Astrocyte (in vitro differentiated cells and primary cell): ENCODE measurements at regions not wholly inside any gene's neighbourhood (a gene's known extent, or its start where the extent isn't known, plus 50 kb on each side); places are given as distances from the start of the nearest gene placed in this dataset.
"Not testable (repeated sequence)": the region's sequence is repeated elsewhere in the genome, so short reads cannot be mapped to it uniquely, and the experiment has no call there.

ENCODE experiments used
- DNase-seq: peaks from one replicate; pipeline ENCODE4 v3.0.0-alpha.2; 2010; ENCODE audit warnings: low read depth
- FAIRE-seq: peaks from 2 replicates; lab custom pipeline; 2011; peaks lifted over from hg19 to GRCh38; lab: Jason Lieb, UNC
- H2AFZ ChIP-seq: 2 replicates; pipeline ENCODE4 v1.6.0; 2012; ENCODE audit warnings: low read depth, low read length, inconsistent platforms
- H3K27ac ChIP-seq: 2 replicates; pipeline ENCODE4 v1.5.1; 2011; ENCODE audit warnings: low read depth, low read length, inconsistent platforms
- H3K27me3 ChIP-seq: 2 replicates; pipeline ENCODE4 v1.6.0; 2011; ENCODE audit warnings: low read length, inconsistent platforms; ENCODE audit not compliant: insufficient read depth
- H3K36me3 ChIP-seq: 2 replicates; pipeline ENCODE4 v1.5.1; 2011; ENCODE audit warnings: low read length, inconsistent platforms; ENCODE audit not compliant: insufficient read depth
- H3K4me1 ChIP-seq: 2 replicates; pipeline ENCODE4 v1.5.1; 2011; ENCODE audit warnings: low read length, inconsistent platforms; ENCODE audit not compliant: insufficient read depth
- H3K4me2 ChIP-seq: 2 replicates; pipeline ENCODE4 v1.6.0; 2012; ENCODE audit warnings: low read length, inconsistent platforms
- H3K4me3 ChIP-seq: 2 replicates; pipeline ENCODE4 v1.5.1; 2011; ENCODE audit warnings: low read depth, mild to moderate bottlenecking, low read length, inconsistent platforms; ENCODE audit not compliant: insufficient read depth
- H3K79me2 ChIP-seq: 2 replicates; pipeline ENCODE4 v1.6.0; 2012; ENCODE audit warnings: mild to moderate bottlenecking, low read length, inconsistent platforms; ENCODE audit not compliant: insufficient read depth
- H3K9ac ChIP-seq: 2 replicates; pipeline ENCODE4 v1.6.0; 2012; ENCODE audit warnings: mild to moderate bottlenecking, low read length, inconsistent platforms
- H3K9me3 ChIP-seq: 2 replicates; pipeline ENCODE4 v1.5.1; 2012; ENCODE audit warnings: low read depth, mild to moderate bottlenecking, low read length, inconsistent platforms; ENCODE audit not compliant: insufficient read depth
- H4K20me1 ChIP-seq: 2 replicates; pipeline ENCODE4 v1.6.0; 2012; ENCODE audit warnings: low read length, inconsistent platforms; ENCODE audit not compliant: insufficient read depth
- H3K27ac Mint-ChIP-seq: one replicate; pipeline ENCODE4 v1.8.0; 2021; ENCODE audit warnings: mild to moderate bottlenecking, mixed read lengths; ENCODE audit not compliant: unreplicated experiment
- H3K27me3 Mint-ChIP-seq: one replicate; pipeline ENCODE4 v1.8.0; 2021; ENCODE audit warnings: low read depth, mixed read lengths; ENCODE audit not compliant: unreplicated experiment
- H3K36me3 Mint-ChIP-seq: one replicate; pipeline ENCODE4 v1.8.0; 2021; ENCODE audit warnings: low read depth, mixed read lengths; ENCODE audit not compliant: unreplicated experiment
- H3K4me1 Mint-ChIP-seq: one replicate; pipeline ENCODE4 v1.8.0; 2021; ENCODE audit warnings: low read depth, mixed read lengths; ENCODE audit not compliant: unreplicated experiment
- H3K4me3 Mint-ChIP-seq: one replicate; pipeline ENCODE4 v1.8.0; 2021; ENCODE audit warnings: mild to moderate bottlenecking, moderate library complexity, mixed read lengths; ENCODE audit not compliant: unreplicated experiment
- H3K9me3 Mint-ChIP-seq: one replicate; pipeline ENCODE4 v1.8.0; 2021; ENCODE audit warnings: mild to moderate bottlenecking, mixed read lengths; ENCODE audit not compliant: unreplicated experiment
- CTCF ChIP-seq: IDR thresholded peaks from 2 replicates; pipeline ENCODE4 v1.5.1; 2011; ENCODE audit warnings: low read depth, mild to moderate bottlenecking, inconsistent platforms, low read length, moderate library complexity; ENCODE audit not compliant: insufficient read depth
- EZH2 ChIP-seq: IDR thresholded peaks from 2 replicates; pipeline ENCODE4 v1.6.1; 2012; ENCODE audit warnings: mild to moderate bottlenecking, low read length, inconsistent platforms; ENCODE audit not compliant: insufficient read depth

- Mint-ChIP-seq H3K27me3 (peaks cover 7% of the 10 kb centered on the region), H3K9me3 (peaks cover 19% of the 10 kb centered on the region), H3K4me1 (no peaks in the 10 kb centered on the region), H3K27ac (no peak overlapping the region), H3K36me3 (peaks cover 3% of the 10 kb centered on the region), H3K4me3 (no peak overlapping the region)
- H3K9me3 ChIP-seq, result peaks cover 6% of the 10 kb centered on the region
- no peaks in the 10 kb centered on the region for H3K4me1 ChIP-seq
- no peaks in the 10 kb centered on the region for H4K20me1 ChIP-seq
- DNase-seq, result no peak
- no peak overlapping the region for H3K4me3 ChIP-seq
- no peaks in the 10 kb centered on the region for H3K27me3 ChIP-seq
- H3K9ac ChIP-seq, result no peak overlapping the region
- no peak overlapping the region for H2AFZ ChIP-seq
- no peaks in the 10 kb centered on the region for H3K79me2 ChIP-seq
- TF ChIP-seq CTCF, result no peak
- TF ChIP-seq EZH2, result no peak
- no peak overlapping the region for H3K4me2 ChIP-seq
- H3K27ac ChIP-seq, result no peak overlapping the region
- H3K36me3 ChIP-seq, result no peaks in the 10 kb centered on the region
- no peak for FAIRE-seq
These were observed 79.8 kb downstream of the MRPL36 start for GRCh38 chr5:1719860-1720259.

GRCh38 chr5:1718669-1719068, 81.0 kb downstream of the MRPL36 start:
- peaks cover 3% of the 10 kb centered on the region for H3K36me3 Mint-ChIP-seq
- H3K9ac ChIP-seq, result no peak overlapping the region
- no peaks in the 10 kb centered on the region for H3K27me3 ChIP-seq
- peaks cover 7% of the 10 kb centered on the region for H3K27me3 Mint-ChIP-seq
- H3K4me3 ChIP-seq, result no peak overlapping the region
- H3K79me2 ChIP-seq, result no peaks in the 10 kb centered on the region
- FAIRE-seq, result no peak
- H3K4me1 ChIP-seq, result no peaks in the 10 kb centered on the region
- H4K20me1 ChIP-seq, result no peaks in the 10 kb centered on the region
- no peak overlapping the region for H3K27ac ChIP-seq
- peaks cover 19% of the 10 kb centered on the region for H3K9me3 Mint-ChIP-seq
- TF ChIP-seq EZH2, result no peak
- TF ChIP-seq CTCF, result no peak
- H3K4me2 ChIP-seq, result no peak overlapping the region
- DNase-seq, result no peak
- no peak overlapping the region for H3K27ac Mint-ChIP-seq
- no peak overlapping the region for H2AFZ ChIP-seq
- H3K9me3 ChIP-seq, result peaks cover 6% of the 10 kb centered on the region
- no peaks in the 10 kb centered on the region for H3K36me3 ChIP-seq
- no peak overlapping the region for H3K4me3 Mint-ChIP-seq
- H3K4me1 Mint-ChIP-seq, result no peaks in the 10 kb centered on the region

GRCh38 chr5:1710091-1710490, 89.5 kb downstream of the MRPL36 start:
- not testable (repeated sequence) for H3K4me2 ChIP-seq, H3K4me1 ChIP-seq, FAIRE-seq, H3K36me3 Mint-ChIP-seq, H3K27me3 ChIP-seq, H3K27ac Mint-ChIP-seq, H3K9me3 Mint-ChIP-seq, DNase-seq, H3K4me3 ChIP-seq, H4K20me1 ChIP-seq, H3K4me3 Mint-ChIP-seq, H3K36me3 ChIP-seq, H3K9ac ChIP-seq, H2AFZ ChIP-seq, H3K27ac ChIP-seq, H3K4me1 Mint-ChIP-seq, H3K9me3 ChIP-seq, H3K79me2 ChIP-seq
- peaks cover 24% of the 10 kb centered on the region for H3K27me3 Mint-ChIP-seq
